Stimulated activated CD8-positive, alpha-beta memory T cell treated with anti-CD3 and anti-CD28 coated beads, Interleukin-2, amount 100 ng/mL, for 48 hours (primary cell): ENCODE measurements at regions not wholly inside any gene's neighbourhood (a gene's known extent, or its start where the extent isn't known, plus 50 kb on each side); places are given as distances from the start of the nearest gene placed in this dataset.

ENCODE experiments used
- DNase-seq, 2 donors: peaks; one replicate each; pipeline ENCODE4 v3.0.0-alpha.2; 2020; ENCODE audit warnings: low read depth in 2 of 2

- no peak for DNase-seq
Measured at GRCh38 chr2:128380061-128380889, 61.6 kb upstream of the HS6ST1 start.

DNA sequence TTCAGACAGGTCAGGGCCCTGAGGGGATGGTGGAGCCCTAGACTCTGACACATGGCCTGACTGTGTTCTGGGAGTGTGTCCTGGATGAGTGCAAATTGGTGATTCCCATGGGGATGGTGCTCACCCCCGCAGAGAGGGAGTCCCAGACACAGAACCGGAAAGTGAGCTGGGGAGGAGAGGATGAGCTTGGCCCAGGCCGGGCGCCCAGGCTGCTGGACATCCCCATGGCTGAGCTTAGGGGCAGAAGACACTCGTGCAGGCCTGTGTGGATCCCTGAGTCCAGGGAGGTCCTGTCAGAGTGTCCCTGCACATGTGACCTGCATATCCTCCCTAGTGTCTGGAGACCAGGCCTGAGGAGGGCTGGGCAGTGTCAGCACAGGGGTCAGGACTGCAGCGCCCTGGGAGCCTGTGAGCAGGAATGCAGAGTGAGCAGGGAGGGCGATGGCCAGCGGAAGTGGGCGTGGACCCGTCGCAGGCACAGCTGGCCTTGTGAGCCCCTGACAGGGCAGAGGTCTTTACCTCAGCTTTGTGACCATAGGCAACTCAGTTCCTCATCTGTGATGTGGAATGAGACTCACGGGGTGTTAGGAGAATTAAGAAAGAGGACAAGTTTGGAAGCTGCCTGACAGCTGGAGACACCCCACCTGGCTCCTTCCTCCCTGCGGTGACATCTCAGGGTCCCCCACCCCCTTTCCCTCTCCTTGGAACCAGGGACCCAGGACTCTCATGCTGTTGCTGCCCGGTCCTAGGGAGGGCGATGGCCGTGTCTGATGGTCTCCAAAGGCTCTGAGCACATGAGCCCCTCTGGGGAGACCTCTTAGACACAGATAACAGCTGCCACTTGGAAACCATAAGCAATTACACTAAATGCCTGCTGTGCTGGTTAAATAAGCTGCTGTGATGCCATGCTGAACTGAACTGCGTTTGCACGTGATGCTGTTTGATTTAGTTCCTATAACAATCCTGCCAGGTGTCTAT, 62.6 kb upstream of the HS6ST1 start:
- DNase-seq, result no peak

DNA sequence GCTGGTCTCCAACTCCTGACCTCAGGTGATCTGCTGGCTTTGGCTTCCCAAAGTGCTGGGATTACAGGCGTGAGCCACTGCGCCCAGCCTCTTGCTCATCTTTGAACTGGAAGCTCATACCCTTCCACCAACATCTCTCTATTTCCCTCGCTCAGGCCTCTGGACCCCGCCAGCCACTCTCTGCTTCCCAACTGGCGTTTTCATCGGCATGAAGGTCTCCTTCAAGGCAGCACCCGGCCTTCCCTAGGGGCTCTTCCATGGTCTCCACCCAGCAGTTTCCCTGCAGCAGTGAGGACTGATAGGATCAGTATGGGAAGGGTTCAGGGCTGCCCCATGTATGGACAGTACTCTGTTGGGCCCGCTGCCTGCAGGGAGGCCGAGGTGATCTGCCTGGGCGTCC, 65.8 kb upstream of the HS6ST1 start:
- no peak for DNase-seq

GRCh38 chr2:128384956-128385355, 66.3 kb upstream of the HS6ST1 start:
- no peak for DNase-seq

DNA sequence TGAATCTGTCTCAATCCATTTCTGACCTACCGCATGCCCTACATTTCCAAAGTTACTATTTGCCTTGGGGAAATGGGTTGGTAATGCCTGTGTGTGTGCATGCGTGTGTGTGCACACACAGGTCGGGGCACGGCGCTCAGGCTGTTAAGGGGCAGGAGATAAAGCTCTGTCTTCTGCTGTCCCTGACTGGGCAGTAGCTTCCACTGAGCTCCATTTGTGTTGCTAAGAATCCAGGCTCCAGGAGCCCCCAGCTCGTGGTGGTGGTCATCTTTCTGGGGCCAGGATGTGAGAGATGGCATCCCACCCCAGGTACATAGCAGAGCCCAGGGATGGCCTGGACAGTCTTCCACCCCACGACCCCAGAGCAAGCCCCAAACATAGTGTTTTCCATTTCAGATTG, 66.7 kb upstream of the HS6ST1 start:
- no peak for DNase-seq

- DNase-seq, result no peak
Measured at GRCh38 chr2:128386066-128386465, 67.4 kb upstream of the HS6ST1 start.

DNA sequence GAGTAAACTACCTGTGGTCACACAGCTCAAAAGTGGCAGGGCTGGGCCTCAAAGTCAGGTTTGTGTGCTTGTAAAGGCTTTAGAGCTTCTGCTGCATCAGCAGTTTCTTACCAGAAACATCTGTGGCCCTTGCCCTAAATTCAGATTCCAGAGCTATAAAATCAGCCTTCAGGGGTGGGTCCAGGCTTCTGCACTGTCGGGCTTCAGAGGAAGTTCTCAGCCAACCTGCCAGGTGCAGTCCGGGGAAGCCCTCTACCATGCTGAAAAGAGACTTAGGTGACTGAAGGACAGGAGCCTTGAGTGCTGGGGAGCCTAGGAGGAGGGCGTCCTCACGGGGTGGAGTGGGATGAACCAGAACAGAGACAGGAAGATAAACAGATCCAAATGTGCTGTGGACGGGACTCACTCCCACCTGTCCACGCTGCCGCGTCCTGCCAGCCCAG, 69.9 kb upstream of the HS6ST1 start:
- DNase-seq, result no peak

DNA sequence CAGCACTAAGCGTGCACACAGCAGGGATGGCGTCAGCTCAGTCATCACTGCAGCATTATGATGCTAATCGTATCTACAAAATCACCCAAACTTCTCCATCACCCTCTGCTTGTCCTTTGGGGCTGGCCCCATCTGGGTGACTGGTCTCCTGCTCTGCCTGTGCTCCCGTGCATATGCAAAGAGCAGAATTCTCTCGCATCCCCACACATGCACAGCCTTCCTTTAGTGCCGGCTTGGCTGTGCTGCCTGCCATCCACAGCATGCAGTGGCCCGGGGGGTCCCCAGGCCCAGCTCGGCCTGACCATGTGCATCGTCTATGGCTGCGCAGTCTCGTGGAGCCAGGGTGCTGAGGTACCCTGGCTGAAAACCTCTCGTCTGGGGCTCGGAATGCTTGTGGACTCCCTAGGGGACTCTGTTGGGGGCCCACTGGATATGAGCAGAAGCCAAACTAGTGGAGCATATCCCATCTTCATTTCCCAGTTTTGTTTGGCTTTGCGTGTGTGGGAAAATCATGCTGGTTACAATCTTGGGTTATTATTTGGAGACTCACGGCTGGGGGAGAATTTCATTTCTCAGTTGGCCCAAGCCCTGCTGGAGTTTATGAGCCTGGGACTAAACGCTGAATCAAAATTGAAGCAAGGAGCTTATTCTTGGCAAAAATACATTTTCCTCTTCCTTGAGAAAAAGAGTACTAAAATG, 70.9 kb upstream of the HS6ST1 start:
- no peak for DNase-seq

DNA sequence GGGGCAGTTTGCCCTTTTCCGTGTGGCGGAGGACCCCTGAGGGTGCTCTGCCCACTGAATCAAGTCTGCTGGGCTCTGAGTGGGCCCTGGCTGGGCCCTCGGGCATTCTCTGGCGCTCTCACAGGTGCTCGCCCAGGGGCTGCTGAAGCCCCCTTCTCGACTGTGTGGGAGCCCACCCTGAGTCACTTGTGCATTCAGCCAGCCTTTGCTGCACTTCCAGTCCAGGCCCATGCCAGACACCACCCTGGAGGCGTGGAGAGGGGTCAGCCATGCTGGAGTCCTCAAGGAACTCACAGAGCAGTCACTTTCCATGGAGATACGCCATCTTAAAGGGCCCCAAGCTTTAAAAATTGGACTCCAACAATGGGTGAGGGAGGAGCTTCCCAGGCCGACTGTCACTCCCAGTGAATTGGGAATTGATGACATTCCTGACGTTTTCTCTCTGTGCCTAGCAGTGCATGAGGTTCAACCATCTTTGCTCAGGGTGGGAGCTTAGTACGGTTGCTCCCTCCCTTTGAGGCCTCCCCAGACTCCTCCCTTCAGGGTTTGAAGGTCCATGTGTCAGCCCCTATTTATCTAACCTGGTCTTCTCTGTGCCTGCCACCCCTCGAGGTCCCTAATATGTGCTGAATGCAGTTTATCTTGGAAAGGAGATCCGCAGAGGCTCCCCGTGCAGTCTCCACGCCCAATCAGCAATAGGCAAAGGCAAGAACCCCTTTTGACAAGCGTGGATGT, 71.8 kb upstream of the HS6ST1 start:
- no peak for DNase-seq

DNA sequence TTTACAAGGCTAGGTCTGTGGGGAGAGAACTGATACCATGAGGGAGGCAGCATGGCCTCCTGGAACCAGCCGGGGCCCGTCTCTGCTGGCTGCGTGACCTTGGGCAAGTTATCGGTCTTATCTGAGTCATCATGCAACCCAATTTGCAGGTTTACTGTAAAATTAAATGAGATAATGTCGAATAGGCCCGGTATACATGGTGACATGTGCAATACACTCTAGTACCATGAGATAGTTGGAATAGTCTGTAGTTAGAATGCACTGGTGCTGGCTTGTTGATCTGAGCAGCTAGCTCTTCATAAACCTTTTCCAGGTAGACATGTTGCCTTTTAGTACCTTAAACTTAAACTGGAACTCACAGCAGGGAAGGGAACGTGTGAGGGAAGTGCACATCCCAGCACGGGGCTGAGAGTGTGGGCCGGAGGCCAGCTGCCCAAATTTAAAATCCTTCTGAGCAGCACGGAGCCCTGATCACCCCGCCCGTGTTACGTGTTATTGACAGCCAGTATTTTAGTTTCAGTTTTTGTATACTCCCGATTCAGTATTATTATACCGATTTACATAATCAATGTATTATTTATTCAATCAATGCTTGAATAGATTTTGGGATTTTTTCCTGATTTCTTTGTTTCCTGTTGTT, 72.4 kb upstream of the HS6ST1 start:
- DNase-seq, result no peak

GRCh38 chr2:128391679-128392078, 73.0 kb upstream of the HS6ST1 start:
- no peak for DNase-seq

GRCh38 chr2:128392207-128392606, 73.5 kb upstream of the HS6ST1 start:
- no peak for DNase-seq

- no peak for DNase-seq
Measured at GRCh38 chr2:128394007-128394730, 75.5 kb upstream of the HS6ST1 start.

GRCh38 chr2:128395196-128395595, 76.5 kb upstream of the HS6ST1 start:
- no peak for DNase-seq

- no peak for DNase-seq
Measured at GRCh38 chr2:128395640-128396499, 77.2 kb upstream of the HS6ST1 start.

DNA sequence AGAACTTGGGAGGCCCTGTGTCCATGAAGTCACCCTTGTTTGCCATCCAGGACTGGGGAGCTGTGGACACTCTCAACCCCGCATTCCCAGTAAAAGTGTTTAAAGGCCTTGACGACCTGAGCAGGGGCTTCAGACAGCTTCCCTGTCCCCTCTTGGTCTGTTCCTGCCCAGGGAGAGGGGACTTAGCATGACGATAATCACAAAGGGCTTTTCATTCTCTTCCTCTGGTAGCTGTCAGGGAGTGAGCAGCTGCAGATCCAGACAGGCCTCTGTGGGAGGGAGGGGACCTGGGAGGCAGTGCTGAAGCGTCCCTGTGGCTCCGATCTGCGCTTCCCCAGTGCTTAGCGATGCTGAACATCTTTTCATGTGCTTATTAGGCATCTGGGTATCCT, 77.8 kb upstream of the HS6ST1 start:
- DNase-seq, result no peak

GRCh38 chr2:128396946-128397345, 78.3 kb upstream of the HS6ST1 start:
- no peak for DNase-seq

- DNase-seq, result no peak
Measured at GRCh38 chr2:128399256-128399655, 80.6 kb upstream of the HS6ST1 start.

DNA sequence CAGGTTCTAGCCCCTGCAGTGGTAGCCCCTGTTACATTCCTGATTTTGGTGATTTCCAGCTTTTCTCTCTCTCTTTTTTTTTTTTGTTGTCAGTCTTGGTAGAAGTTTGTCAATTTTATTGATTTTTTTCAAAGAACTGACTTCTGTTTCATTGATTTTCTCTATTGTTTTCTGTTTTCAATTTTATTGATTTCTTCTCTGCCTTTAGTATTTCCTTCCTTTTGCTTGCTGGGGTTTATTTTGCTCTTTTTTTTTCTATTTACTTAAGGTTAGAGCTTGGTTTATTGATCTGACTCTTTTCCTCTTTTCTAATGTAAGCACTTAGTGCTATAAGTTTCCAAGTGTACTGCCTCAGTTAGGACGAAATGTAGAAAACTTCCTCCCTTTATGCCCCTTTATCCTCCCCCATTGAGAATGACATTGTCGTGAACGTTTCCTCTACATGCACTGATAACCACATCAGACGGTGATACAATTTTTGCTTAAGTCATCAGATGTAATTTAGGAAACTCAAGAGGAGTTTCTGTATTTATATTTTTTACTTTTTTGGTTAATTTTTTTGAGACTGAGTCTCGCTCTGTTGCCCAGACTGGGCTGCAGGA, 81.1 kb upstream of the HS6ST1 start:
- no peak for DNase-seq
